ENCODE measurements at regions not wholly inside any gene's neighbourhood (a gene's known extent, or its start where the extent isn't known, plus 50 kb on each side); places are given as distances from the start of the nearest gene placed in this dataset.

DNA sequence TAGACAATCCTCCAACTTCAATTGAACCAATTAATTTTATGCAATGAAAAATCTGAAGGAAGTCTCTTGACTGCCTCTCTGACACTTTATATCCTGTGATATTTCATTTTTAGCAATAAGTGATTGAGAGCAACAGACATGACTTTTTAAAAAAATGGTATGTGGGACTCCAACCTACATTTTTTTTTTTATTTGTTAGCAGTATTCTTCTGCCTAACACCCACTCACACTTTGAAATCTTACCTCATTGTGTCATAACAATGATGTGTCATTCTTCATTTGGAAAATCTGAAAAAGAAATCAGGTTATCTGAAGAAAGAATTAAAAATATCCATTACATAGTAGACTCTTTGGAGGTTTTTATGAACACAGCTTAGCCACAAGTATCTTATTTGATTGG, 541.3 kb upstream of the KCNMB2 start:
- TF ChIP-seq, protein P1, sequence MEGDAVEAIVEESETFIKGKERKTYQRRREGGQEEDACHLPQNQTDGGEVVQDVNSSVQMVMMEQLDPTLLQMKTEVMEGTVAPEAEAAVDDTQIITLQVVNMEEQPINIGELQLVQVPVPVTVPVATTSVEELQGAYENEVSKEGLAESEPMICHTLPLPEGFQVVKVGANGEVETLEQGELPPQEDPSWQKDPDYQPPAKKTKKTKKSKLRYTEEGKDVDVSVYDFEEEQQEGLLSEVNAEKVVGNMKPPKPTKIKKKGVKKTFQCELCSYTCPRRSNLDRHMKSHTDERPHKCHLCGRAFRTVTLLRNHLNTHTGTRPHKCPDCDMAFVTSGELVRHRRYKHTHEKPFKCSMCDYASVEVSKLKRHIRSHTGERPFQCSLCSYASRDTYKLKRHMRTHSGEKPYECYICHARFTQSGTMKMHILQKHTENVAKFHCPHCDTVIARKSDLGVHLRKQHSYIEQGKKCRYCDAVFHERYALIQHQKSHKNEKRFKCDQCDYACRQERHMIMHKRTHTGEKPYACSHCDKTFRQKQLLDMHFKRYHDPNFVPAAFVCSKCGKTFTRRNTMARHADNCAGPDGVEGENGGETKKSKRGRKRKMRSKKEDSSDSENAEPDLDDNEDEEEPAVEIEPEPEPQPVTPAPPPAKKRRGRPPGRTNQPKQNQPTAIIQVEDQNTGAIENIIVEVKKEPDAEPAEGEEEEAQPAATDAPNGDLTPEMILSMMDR (conservative IDR thresholded peaks at IDR 0.05), result no peak
- TF ChIP-seq EZH2 (IDR thresholded peaks at IDR 0.05; ENCODE audit: low read depth), result no peak

Data from PC-9 (cell line).